GM19238 (cell line): ENCODE measurements at regions not wholly inside any gene's neighbourhood (a gene's known extent, or its start where the extent isn't known, plus 50 kb on each side); places are given as distances from the start of the nearest gene placed in this dataset.
"Not testable (repeated sequence)": the region's sequence is repeated elsewhere in the genome, so short reads cannot be mapped to it uniquely, and the experiment has no call there.

Experiments used
- DNase-seq: peaks from one replicate; pipeline ENCODE4 v3.0.0; 2011; ENCODE audit warnings: low spot score; ENCODE audit not compliant: insufficient read length

DNA sequence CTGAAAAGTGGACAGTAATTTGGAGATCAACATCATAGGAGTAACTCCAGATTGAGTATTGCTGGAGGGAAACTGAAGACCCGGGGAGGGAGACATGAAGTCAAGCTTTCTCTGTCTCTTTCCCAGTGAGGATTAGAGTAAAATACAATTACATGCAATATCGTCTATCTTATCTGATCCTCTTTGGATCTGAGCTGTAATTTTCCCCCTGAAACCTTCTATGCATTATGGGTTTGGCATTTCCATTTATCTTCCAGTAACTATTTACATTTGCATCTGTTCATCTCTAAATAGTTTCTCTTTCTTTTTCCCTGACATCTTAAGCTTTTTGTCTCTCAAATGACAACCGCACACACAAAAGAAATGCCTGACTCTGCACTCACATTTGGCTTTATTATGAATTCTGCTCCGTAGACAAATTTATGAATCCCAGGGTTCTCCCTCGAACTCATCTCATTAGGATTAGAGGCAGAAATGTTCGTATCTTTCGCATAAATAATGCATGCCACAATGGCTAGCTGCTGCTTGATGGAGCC is 113.1 kb downstream of the SPP2 start:
- no peak for DNase-seq

DNA sequence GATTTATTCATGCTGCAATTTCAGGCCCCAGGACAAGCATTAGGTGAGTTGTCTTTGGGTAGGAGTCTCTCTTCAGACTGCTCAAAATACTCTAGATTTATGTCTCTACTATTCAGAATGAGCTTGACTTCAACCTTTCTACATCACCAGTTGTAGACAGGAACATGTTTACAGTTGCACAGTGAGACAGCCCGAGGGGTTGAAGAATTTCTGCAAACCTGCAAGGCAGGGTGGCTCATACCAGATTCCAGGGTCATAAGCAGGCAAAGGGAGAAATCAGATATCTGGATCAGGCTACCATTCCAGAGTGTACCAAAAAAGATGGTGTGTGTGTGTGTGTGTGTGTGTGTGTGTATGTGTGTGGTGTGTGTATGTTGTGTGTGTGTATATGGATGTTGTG is 112.4 kb downstream of the SPP2 start:
- DNase-seq, result no peak

DNA sequence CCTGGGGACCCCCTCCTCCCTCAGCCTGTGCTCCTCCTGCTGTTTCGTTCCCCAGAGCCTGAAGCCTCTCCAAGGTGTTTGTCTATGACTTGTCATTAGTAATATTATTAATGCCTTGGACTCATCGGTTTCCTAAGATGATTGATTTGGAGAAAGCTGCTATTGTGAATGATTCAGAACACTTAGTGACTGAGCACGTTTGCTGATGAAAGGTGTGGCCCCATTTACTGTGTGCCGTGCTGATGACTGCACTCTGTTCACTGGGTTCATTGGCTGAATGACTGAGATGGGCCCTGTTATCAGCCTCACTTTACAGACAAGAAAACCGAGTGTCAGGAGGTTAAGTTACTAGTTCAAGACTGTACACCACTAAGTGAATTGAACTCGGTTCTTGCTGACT is 111.4 kb downstream of the SPP2 start:
- DNase-seq, result no peak

DNA sequence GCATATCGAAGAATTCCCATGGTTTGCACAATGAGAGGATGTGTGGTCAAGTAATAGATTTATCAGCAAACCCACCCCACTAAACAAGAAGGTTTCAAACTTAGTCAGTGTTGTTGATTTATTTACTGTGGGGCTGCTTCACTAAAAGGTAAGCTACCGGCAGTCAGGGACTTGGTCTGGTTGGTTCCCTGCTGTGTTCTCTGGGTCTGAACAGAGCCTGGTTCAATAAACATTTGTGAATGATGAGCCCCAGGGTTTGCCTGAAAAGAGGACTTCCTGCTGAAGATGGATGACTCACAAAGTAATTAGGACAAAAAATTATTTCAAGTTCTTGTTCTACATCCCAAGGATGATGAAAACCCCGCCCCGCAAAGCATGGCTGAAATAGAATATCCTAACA is 108.3 kb downstream of the SPP2 start:
- no peak for DNase-seq

DNA sequence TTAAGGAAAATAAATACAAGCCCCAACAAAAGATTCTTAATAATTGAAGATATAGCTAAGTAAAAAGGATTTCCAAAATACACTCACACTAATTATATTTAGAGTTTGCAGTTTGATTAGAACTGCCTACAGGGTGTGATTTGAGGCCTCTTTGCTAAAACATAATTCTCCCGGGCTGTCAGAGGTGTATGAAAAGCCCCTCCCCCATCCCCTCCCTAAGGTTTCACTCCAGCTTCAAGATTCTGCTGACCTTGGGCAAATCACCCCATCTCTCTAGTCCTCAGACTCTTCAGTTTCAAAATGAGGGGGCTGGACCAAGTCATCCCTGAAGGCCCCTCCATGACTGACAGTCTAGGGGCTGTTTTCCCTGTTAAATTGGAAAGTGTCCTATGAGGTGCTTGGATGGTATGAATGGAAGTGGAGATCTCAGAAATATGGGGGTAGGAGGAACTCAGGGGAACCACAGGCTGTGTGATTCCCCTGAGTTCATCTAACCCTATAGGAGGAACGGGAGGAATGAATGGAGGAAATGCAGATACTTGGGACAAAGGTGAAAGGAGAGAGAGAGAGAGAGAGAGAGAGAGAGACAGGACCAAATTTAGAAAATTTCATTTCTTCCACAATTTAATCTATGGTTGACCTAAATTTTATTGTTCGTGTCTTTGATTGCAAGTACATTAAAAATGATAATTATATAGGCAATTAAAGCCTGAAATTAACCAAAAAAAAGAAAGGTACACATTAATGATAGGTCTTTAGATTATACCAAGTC is 107.5 kb downstream of the SPP2 start:
- DNase-seq, result no peak

DNA sequence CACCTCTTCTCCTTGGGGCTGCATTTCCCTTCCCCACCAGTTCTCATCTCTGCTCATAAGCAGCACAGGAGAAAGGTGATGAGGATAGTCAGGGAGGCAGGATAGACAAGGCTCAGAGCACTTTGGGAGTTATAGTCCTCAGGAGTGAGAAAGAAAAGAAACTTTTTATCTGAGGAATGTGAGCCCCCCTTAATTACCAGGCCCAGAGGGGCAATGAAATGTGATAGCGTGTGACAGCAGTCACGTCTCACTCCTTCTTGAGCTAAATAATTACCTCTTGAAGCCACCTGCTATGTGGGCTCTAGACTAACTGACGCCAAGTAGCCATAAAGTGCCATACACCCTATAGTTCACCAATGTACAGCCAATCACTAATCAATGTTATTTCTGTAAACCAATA is 105.8 kb downstream of the SPP2 start:
- DNase-seq, result no peak

DNA sequence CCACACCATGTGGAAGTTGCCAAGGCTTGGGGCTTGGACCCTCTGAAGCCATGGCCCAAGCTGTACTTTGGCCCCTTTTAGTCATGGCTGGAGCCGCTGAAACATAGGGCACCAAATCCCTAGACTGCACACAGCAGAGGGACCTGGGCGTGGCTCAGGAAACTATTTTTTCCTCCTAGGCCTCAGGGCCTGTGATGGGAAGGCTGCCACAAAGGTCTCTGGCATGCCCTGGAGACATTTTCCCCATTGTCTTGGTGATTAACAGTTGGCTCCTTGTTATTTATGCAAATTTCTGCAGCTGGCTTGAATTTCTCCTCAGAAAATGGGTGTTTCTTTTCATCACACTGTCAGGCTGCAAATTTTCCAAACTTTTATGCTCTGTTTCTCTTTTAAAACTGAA is 102.3 kb downstream of the SPP2 start:
- not testable (repeated sequence) for DNase-seq

DNA sequence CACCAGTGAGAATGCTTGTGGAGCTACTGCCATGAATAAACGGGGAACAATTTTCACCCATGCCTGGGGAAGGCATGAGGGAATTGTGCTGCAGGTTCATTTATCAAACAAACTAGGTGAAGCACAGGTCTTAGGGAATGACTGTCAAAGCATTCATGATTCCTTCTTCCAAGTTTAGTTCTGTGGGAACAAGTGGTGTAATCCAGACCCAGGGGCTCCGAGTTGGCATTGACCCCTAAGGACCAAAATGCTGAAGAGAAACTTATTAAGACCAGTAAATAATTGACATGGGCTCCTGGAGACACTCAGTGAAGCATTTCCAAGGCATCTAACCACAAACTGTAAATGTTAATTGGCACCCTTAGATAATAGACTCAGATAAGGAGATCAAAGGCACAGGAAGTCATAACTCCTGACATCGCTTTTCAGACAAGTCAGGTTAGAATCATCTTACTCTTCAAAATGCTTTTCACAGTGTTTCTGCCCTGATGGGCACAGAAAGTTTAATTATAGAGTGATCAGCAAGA is 96.9 kb downstream of the SPP2 start:
- no peak for DNase-seq

DNA sequence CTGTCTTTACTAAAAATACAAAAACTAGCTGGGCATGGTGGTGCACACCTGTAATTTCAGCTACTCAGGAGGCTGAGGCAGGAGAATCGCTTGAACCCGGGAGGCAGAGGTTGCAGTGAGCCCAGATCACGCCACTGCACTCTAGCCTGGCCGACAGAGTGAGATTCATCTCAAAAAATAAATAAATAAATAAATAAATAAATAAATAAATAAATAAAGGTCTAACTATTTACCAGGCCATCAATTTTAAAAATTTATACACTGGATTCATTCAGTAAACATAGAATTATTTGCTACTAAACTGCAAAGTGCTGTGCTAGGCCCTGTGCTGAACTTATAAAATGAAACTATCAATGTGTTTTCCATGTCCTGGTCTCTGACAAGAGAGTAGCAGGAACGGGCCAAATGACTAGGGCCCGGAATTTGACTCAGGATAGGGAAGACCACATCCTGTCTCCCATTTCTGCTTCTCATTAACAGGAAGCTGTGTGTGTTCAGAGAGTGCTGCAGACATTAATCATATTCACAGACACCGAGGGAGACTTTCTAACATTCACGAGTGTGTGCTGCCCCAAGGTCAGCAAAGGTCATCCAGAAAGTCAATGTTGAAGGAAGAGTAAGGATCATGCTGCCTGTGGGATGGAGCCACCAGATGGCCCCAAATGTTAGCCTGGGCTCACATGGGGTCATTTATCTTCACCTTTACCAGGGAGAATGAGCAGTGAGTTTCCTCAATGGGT is 95.8 kb downstream of the SPP2 start:
- no peak for DNase-seq

DNA sequence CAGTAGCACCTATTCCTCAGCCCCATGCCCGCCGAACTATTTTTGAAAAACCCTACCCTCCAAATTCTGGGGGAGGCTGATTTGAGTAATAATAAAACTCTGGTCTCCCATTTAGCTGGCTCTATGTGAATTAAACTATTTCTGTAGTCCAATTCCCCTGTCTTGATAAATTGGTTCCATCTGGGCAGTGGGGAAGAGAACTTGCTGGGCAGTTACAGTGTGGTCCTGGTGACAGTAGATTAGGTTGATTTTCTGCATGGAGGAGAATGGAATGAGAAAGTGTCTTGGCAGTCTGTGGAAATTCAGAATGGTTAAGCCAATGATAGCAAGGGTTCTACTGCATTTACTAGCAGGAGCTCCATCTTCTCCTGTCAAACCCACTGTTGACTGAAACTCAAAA is 95.0 kb downstream of the SPP2 start:
- no peak for DNase-seq

DNA sequence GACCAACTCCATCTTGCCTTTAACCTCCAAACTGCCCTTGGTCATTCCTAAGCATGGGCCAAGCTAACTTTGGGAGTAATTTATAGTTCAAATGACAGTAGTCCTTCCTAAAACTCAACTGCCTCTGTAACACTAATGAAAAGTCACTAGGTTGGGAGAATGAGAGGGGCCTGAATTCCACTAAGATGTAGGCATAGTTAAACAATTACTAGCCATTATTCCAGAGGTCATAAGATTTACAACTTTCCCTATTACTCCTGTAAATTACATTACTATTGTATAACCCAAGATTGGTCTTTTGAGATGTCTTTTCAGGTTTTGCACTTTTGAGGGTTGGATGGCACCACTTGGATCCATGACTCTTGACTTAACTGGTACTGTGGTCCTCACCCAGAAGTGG is 94.6 kb downstream of the SPP2 start:
- no peak for DNase-seq

DNA sequence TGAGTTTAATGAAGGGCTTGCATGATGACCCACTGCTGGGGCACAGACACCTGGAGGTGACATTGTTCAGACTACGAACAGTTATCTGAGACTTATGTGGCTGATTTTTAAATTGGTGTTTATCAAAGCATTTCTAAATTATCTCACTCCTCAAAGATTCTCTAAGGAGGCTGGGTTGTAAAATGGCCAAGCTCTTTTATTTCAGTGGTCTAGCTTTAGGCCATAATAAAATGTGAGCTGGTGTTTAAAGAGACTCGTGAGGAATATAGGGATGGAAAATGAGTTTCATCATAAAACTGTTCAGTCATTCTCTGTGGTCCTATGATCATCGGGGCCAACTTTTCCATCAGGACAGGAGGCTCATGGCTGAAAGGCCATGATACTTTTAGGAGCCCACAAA is 93.4 kb downstream of the SPP2 start:
- no peak for DNase-seq

DNA sequence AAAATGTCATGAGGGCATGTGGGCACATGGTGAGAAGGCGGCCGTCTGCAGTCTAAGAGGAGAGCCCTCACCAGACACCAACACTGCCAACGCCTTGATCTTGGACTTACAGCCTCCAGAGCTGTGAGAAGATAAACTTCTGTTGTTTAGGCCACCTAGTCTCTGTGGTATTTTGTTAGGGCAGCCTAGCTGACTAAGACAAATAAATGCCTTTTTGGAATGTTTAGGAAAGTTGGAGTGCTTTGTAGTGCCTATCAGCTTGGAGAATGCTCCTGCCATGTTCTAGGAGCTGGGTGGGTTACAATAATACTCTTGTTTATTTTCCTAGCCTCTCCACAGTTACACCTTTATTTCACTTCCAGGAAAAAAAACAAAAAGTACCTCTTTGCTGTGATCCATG is 92.0 kb downstream of the SPP2 start:
- no peak for DNase-seq

DNA sequence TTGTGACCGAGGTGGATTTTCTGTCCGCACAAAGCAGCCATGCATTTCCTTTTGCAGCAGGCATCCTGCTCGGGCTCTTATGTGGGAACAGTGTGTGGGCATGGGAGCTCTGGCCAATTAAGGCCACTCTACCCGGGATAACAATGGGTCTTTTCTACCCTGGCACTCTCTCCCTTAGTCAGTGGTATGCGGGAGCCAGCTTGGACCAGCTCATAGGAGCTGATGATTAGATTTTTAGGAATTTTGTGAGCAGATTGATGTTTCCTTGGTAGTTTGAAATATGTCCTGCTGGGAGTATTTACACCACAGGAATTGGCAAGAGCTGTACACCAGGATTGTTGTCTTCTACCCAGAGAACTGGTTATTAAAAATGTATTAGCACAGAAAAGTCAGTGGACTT is 89.3 kb downstream of the SPP2 start:
- no peak for DNase-seq

DNA sequence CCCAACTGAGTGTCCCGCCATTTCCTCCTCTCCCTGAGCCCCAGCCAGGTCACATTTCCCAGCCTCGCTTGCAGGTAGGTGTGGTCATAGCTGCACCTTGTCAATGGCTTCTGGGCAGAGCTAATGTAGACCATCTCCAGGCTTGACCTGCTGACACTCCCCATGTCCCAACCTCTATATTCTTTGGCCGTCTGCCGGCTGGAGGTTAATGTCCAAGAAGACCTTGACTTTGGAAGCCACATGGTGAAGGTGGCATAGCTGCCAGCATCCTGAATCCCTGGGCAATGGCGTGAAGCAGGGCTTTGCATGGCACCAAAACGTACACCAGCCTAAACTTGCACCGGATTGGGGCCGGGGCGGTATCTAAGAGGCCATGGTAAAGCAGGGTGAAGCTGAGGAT is 88.3 kb downstream of the SPP2 start:
- DNase-seq, result no peak

DNA sequence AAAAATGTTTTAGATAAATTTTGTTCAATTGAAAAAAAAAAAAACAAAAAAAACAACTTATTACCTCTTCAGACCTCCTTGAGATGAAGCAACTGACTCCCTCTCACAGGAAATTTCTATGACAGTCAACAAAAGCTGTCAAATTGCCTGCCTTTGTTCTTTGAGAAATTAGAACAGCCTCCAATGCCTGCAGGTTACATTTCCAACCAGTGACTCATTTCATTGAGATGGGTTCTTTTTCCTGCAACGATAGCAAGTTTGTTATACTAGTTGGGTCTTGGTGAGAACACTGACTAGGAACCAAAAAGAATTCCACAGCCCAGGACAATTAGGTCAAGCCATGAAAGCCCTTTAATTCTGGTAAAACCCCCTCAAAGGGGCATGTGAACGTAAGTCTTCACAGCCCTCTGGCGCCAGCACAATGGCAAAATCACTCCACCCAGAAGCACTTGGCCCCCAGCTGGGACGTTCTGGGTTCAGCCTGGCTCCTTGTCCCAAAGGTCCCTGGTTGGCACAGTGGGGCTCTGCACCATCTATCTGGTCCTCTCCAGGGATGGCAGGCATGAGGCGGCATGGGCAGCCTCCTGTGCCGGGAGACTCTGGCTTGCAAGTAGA is 87.0 kb downstream of the SPP2 start:
- DNase-seq, result no peak

DNA sequence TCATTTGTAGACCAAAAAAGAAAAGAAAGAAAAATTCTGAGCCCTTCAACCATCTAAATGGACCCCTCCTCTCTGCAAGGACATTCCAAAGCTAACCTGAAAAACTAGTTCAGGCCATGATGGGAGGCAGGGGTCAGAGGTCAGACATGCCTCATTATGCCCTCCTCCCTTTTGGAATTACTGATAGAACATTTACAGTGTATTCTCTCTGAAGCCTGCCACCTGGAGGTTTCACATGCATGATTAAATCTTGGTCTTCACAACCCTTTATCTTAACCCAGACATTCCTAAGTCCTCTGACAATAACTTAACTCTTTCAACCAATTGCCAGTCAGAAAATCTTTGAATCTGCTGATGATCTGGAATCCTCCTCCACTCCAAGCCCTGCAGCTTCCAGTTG is 86.0 kb downstream of the SPP2 start:
- DNase-seq, result no peak

DNA sequence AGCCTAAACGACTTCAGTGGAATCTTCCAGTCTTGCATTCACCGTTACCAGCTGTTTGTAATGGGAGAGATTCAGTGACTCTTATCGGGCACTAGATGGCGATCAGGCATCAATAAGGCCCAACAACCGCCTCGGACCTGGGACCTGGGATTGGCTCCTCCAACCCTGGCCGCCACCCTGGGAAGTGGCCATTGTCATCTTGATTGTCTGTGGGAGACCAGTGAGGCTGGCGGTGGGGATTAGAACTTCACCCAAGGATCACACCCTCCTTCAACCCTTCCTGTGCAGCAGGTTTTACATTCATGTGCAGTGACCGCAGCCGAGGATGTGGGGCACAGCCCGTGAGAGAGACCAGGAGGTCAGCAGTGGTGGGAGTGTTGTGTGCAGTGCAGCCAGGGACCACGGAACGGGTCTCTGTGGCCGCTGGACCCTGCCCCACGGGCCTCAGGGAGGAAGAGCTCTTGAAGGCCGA is 85.3 kb downstream of the SPP2 start:
- DNase-seq, result peak; percentile 46

DNA sequence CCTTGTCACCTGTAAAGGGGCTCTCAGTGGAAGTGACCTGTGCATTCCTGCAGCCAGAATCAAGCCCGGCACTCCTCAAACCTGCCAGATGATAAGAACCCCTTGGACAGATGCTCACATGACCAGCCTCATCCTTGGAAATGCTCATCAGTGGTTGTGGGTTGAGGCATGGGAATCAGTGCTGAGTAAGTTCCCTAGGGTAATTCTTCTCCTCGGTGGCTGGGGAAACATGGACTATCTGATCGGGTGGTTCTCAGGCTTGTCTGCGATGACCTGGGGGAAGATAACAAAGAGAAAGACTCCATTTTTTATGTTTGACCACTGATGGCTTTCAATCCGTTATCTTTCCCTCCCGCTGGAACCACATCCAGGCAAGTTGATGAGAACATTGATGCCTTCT is 84.0 kb downstream of the SPP2 start:
- DNase-seq, result no peak

DNA sequence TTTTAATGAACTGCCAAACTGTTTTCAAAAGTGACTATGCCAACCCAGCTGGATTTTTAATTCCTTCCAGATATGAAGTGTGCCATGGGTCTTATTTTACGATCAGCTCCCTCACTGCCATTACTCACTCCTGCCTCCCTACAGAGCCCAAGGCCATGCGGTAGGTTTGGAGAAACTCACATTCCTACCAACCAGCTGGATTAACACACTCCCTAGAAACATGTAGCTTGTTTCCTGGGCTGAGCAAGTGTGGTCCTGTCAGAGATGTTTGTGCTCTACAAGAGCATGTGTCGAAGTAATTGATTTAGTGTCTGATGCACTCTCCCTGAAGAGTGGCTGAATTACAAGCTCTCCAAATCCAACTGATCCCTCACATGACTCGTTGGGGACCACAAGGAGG is 82.5 kb downstream of the SPP2 start:
- DNase-seq, result no peak

DNA sequence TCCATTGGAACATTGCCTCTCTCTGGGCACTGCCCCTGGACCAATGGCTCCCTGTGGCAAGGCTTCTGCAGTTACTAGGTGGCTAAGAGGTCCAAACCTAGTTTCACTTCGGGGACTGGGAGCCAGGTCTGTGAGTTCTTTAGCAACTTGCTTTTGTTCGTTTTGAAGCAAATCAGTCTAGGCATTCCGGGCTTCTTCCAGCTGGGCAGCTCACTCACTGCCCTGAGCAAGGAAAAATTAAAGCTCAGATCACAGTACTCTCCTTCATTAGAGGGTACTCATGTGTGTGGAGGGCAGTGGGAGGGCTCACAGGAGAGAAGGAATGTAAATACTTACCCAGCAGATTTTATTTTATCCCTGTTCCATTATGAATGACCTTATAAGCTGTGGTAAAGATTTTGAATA is 80.3 kb downstream of the SPP2 start:
- DNase-seq, result no peak

DNA sequence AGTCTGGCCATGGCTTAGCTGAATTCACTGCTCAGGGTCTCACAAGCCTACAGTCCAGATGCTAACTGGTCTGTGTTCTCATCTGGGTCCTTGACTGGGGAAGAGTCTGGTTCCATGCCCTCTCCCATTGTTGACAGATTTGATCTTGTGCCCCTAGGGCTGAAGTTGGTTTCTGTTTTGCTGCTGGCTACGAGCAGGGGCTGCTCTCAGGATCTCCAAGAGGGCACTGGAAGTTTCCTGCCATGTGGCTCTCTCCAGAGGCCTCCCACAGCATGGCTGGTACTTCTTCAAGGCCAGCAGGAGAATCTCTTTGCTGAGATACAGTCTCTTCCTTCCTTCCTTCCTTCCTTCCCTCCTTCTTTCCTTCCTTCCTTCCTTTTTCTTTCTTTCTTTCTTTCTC is 78.1 kb downstream of the SPP2 start:
- DNase-seq, result no peak
